ENCODE measurements at regions not wholly inside any gene's neighbourhood (a gene's known extent, or its start where the extent isn't known, plus 50 kb on each side); places are given as distances from the start of the nearest gene placed in this dataset.

DNA sequence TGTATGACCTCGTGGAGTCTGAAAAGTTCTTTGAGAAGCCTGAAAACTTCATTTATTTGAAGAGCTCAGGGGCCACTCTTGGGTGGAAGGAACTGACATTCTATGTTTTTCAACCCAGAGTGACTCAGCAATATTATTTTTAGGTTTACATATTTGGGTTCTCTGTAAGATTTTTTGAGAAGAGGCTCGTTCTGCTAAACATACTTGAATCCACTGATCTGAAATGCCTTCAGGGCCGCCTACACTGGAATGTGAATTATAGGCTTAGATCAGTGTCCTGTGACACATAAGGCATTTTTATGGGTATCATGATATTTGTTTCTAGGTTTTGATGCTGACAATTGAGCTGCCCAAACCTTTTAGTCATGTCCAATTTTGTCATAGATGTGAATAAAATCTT, 86.2 kb downstream of the PSAT1 start:
- Histone ChIP-seq H3K4me3 (ENCODE audit: low read length) (no peak overlapping the region), H3K27me3 (ENCODE audit: control insufficient read depth, insufficient read depth, low read length) (no peaks in the 10 kb centered on the region), H3K9me3 (ENCODE audit: control insufficient read depth, insufficient read depth, low read length) (no peaks in the 10 kb centered on the region; the same call in 1 of the 2 replicates), H3K4me1 (ENCODE audit: control insufficient read depth, insufficient read depth, low read length) (no peaks in the 10 kb centered on the region), H3K27ac (ENCODE audit: low read length) (no peak overlapping the region), H3K36me3 (ENCODE audit: control insufficient read depth, insufficient read depth, low read length) (no peaks in the 10 kb centered on the region)
- DNase-seq (ENCODE audit: low read depth, low spot score): no peak
- no CpG with 5 or more reads among the region's 3 CpGs for WGBS (ENCODE audit: insufficient coverage, insufficient read length)

DNA sequence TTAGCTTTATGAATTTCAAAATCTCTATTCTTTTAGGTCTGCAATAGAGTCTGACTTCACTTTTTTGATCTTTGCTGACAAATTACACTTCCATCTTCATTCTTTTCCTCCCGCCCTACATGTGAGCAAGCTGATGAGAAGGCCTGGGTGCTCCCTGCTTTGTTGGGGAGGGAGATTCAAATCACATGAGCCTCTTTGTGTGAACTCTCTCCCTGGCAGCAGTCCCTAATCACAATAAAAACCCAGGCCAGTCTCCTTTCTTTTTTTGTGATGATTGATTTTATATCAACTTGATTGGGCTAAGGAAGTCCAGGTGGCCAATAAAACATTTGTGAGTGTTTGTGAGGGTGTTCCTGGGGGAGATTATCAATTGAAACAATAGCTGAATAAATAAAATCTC, 89.4 kb downstream of the PSAT1 start:
- Histone ChIP-seq H3K27me3 (ENCODE audit: control insufficient read depth, insufficient read depth, low read length) (no peaks in the 10 kb centered on the region), H3K27ac (ENCODE audit: low read length) (no peak overlapping the region), H3K4me1 (ENCODE audit: control insufficient read depth, insufficient read depth, low read length) (no peaks in the 10 kb centered on the region), H3K36me3 (ENCODE audit: control insufficient read depth, insufficient read depth, low read length) (no peaks in the 10 kb centered on the region), H3K9me3 (ENCODE audit: control insufficient read depth, insufficient read depth, low read length) (no peaks in the 10 kb centered on the region; the same call in 1 of the 2 replicates), H3K4me3 (ENCODE audit: low read length) (no peak overlapping the region)
- no peak for DNase-seq (ENCODE audit: low read depth, low spot score)
- no CpG with 5 or more reads among the region's 1 CpG for WGBS (ENCODE audit: insufficient coverage, insufficient read length)

DNA sequence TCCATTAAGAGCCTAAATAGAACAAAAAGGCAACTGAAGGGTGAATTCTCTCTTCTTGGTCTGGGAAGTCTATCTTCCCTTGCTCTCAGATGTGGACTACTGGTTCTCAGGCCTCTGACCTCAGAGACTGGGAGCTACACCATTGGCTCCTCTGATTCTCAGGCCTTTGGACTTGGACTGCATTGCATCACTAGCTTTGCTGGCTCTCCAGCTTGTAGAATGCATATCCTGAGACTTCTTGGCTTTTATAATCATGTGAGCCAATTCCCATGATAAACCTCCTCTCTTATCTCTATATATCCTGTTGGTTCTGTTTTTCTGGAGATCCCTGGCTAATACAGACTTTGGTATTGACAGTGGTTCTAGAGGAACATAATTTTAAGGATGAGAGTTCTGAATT, 89.8 kb downstream of the PSAT1 start:
- Histone ChIP-seq H3K4me3 (ENCODE audit: low read length) (no peak overlapping the region), H3K4me1 (ENCODE audit: control insufficient read depth, insufficient read depth, low read length) (peaks cover under 1% of the 10 kb centered on the region; the same call in 1 of the 2 replicates), H3K27me3 (ENCODE audit: control insufficient read depth, insufficient read depth, low read length) (no peaks in the 10 kb centered on the region), H3K27ac (ENCODE audit: low read length) (no peak overlapping the region), H3K9me3 (ENCODE audit: control insufficient read depth, insufficient read depth, low read length) (no peaks in the 10 kb centered on the region; the same call in 1 of the 2 replicates), H3K36me3 (ENCODE audit: control insufficient read depth, insufficient read depth, low read length) (no peaks in the 10 kb centered on the region)
- DNase-seq (ENCODE audit: low read depth, low spot score): no peak

DNA sequence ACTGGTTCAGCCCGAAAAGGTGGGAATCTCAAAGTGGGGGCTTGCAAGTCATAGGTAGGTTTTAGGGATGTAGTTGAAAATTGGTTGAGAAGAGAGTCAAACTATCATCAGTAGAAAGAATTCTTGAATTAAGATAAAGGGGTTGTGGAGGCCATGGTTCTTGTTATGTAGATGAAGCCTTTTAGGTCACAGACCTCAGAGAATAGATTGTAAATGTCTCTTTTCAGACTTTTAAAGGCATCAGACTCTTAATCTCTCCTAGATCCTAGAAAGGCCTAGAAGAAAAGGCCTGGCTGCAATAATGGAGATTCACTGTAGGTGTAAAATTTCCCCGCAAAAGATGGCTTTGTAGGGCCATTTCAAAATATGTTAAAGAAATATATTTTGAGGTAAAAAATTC, 96.4 kb downstream of the PSAT1 start:
- Histone ChIP-seq H3K4me1 (ENCODE audit: control insufficient read depth, insufficient read depth, low read length) (peaks cover 6% of the 10 kb centered on the region), H3K27ac (ENCODE audit: low read length) (no peak overlapping the region), H3K4me3 (ENCODE audit: low read length) (no peak overlapping the region), H3K36me3 (ENCODE audit: control insufficient read depth, insufficient read depth, low read length) (no peaks in the 10 kb centered on the region), H3K9me3 (ENCODE audit: control insufficient read depth, insufficient read depth, low read length) (peaks cover 4% of the 10 kb centered on the region), H3K27me3 (ENCODE audit: control insufficient read depth, insufficient read depth, low read length) (no peaks in the 10 kb centered on the region)
- DNase-seq (ENCODE audit: low read depth, low spot score): no peak
- no CpG with 5 or more reads among the region's 2 CpGs for WGBS (ENCODE audit: insufficient coverage, insufficient read length)

DNA sequence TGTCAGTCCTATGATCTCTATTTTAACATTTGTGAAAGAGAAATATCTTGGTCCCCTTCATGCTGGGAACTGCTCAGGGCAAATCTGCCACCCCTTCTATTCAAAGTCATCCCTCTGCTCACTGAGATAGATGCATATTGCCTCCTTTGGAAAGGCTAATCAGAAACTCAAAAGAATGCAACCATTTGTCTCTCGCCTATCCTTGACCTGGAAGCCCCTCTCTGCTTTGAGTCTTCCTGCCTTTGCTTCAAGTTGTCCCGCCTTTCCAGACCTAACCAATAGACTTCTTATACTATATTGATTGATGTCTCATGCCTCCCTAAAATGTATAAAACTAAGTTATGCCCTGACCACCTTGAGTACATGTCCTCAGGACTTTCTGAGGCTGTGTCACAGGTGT, 97.0 kb downstream of the PSAT1 start:
- DNase-seq (ENCODE audit: low read depth, low spot score): no peak
- peaks cover 8% of the 10 kb centered on the region for H3K4me1 ChIP-seq (ENCODE audit: control insufficient read depth, insufficient read depth, low read length)
- no peak overlapping the region for H3K27ac ChIP-seq (ENCODE audit: low read length)
- H3K9me3 ChIP-seq (ENCODE audit: control insufficient read depth, insufficient read depth, low read length): peaks cover 4% of the 10 kb centered on the region
- WGBS (ENCODE audit: insufficient coverage, insufficient read length): no CpG with 5 or more reads among the region's 2 CpGs
- no peaks in the 10 kb centered on the region for H3K27me3 ChIP-seq (ENCODE audit: control insufficient read depth, insufficient read depth, low read length)
- no peak overlapping the region for H3K4me3 ChIP-seq (ENCODE audit: low read length)
- H3K36me3 ChIP-seq (ENCODE audit: control insufficient read depth, insufficient read depth, low read length): no peaks in the 10 kb centered on the region

DNA sequence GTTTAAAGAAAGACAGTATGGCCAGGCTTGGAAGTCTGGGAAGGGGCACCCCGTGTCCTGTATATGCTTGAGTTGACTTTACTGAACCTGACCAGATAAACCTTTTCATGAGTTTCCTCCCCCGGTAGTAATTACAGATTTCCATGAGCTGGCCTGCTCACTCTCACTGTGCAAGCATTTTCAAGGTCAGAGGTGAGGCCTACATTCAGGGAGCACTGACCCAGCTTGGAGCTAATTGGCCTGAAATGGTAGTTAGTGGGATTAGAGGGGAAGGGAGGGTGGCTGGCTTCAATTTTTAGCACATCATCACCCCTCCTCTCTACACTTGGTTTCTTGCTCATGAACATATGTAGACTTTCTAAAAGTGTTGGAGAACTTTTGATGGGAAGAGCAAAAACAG, 99.2 kb downstream of the PSAT1 start:
- WGBS (ENCODE audit: insufficient coverage, insufficient read length): no CpG with 5 or more reads among the region's 2 CpGs
- H3K4me1 ChIP-seq (ENCODE audit: control insufficient read depth, insufficient read depth, low read length): peaks cover 8% of the 10 kb centered on the region

DNA sequence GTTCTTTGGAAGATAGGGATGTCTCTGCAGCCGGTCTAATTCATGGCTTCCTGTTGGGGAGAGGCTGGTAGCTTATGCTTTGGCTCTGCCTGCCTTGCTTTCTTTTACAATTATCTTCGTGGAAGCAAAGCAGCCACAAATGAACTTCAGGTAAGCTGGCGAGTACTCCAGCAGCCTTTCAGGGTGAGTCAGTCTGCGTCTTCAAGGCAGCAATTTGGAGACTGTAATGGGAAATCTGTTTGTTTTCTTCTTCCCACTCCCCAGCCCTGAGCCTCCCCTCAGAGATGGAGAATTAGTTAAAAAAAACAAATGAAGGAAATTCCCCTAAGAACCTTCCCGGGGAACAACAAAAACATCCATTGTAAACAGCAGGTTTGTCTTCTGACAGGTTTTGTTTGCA, 100.1 kb downstream of the PSAT1 start:
- Histone ChIP-seq H3K36me3 (ENCODE audit: control insufficient read depth, insufficient read depth, low read length) (no peaks in the 10 kb centered on the region), H3K4me1 (ENCODE audit: control insufficient read depth, insufficient read depth, low read length) (peaks cover 6% of the 10 kb centered on the region), H3K4me3 (ENCODE audit: low read length) (no peak overlapping the region), H3K27me3 (ENCODE audit: control insufficient read depth, insufficient read depth, low read length) (no peaks in the 10 kb centered on the region), H3K27ac (ENCODE audit: low read length) (no peak overlapping the region), H3K9me3 (ENCODE audit: control insufficient read depth, insufficient read depth, low read length) (peaks cover 4% of the 10 kb centered on the region)
- no CpG with 5 or more reads among the region's 5 CpGs for WGBS (ENCODE audit: insufficient coverage, insufficient read length)
- DNase-seq (ENCODE audit: low read depth, low spot score): no peak

More for the DNA sequence above, 99.2 kb downstream of the PSAT1 start:
- Histone ChIP-seq H3K36me3 (ENCODE audit: control insufficient read depth, insufficient read depth, low read length) (no peaks in the 10 kb centered on the region), H3K4me3 (ENCODE audit: low read length) (no peak overlapping the region), H3K27ac (ENCODE audit: low read length) (no peak overlapping the region), H3K9me3 (ENCODE audit: control insufficient read depth, insufficient read depth, low read length) (peaks cover 4% of the 10 kb centered on the region), H3K27me3 (ENCODE audit: control insufficient read depth, insufficient read depth, low read length) (no peaks in the 10 kb centered on the region)
- DNase-seq (ENCODE audit: low read depth, low spot score): no peak

DNA sequence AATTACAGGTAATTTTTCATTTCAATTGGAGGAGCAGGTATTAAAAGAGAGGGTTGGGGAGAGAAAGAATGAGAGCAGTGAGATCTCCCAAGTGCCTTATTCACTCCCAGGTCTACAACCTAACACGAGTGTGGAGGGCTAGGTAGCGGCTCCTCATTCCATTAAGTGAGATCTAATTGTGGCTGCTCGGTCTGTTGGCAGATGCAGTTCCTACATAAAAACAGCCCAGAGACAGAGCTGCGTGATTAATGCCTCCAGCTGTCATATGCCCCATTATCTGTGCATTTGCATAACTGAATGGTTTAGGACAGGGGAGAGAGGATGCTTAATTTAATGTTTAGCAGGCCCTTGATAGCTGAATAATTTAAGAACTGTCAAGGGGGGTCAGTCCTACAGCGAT, 100.5 kb downstream of the PSAT1 start:
- no peak for DNase-seq (ENCODE audit: low read depth, low spot score)
- WGBS (ENCODE audit: insufficient coverage, insufficient read length): no CpG with 5 or more reads among the region's 5 CpGs
- H3K27ac ChIP-seq (ENCODE audit: low read length): no peak overlapping the region

DNA sequence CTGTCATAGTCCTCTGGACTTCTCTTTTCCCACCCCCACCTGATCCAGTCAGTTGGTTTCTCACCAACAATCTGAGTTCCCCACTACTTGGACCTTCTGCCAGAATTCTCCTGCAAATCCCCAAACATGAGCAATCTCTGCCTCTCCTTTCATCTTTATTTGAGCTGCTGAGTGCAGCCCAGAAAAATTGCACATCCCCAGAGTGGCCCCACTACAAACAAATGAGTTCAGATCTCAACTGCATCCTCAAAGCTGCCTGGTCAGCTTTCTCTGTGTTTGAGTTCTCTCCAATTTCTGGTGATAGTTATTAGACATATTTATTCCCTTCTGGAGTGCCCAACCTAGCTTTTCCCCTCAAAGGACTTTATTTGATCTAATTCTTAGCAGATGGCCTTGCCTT, 102.2 kb downstream of the PSAT1 start:
- no peaks in the 10 kb centered on the region for H3K27me3 ChIP-seq (ENCODE audit: control insufficient read depth, insufficient read depth, low read length)
- H3K9me3 ChIP-seq (ENCODE audit: control insufficient read depth, insufficient read depth, low read length): peaks cover 4% of the 10 kb centered on the region
- peaks cover 4% of the 10 kb centered on the region for H3K4me1 ChIP-seq (ENCODE audit: control insufficient read depth, insufficient read depth, low read length)
- no peak overlapping the region for H3K4me3 ChIP-seq (ENCODE audit: low read length)
- no peak for DNase-seq (ENCODE audit: low read depth, low spot score)
- no peak overlapping the region for H3K27ac ChIP-seq (ENCODE audit: low read length)
- H3K36me3 ChIP-seq (ENCODE audit: control insufficient read depth, insufficient read depth, low read length): no peaks in the 10 kb centered on the region

More for the DNA sequence above, 100.5 kb downstream of the PSAT1 start:
- Histone ChIP-seq H3K4me3 (ENCODE audit: low read length) (no peak overlapping the region), H3K36me3 (ENCODE audit: control insufficient read depth, insufficient read depth, low read length) (no peaks in the 10 kb centered on the region), H3K27me3 (ENCODE audit: control insufficient read depth, insufficient read depth, low read length) (no peaks in the 10 kb centered on the region), H3K4me1 (ENCODE audit: control insufficient read depth, insufficient read depth, low read length) (peaks cover 6% of the 10 kb centered on the region), H3K9me3 (ENCODE audit: control insufficient read depth, insufficient read depth, low read length) (peaks cover 4% of the 10 kb centered on the region)

DNA sequence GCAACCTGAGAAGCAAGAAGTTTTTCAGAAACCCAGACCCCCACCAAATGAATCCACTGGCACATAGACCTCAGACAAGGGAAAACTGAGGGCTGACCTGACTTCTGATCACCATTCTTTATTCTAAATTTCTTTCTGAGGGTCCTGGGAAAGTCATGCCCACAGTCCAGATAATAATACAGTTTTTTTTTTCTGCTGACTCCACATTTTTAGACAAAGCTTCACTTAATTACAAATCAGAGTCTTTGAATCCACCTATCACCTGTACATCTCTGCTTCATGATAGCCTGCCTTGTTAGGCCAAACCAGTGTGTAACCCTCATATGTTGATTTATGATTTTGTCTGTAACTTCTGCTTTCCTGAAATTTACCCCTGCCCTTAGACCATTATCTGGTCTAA, 103.6 kb downstream of the PSAT1 start:
- no peak for DNase-seq (ENCODE audit: low read depth, low spot score)
- Histone ChIP-seq H3K27me3 (ENCODE audit: control insufficient read depth, insufficient read depth, low read length) (no peaks in the 10 kb centered on the region), H3K36me3 (ENCODE audit: control insufficient read depth, insufficient read depth, low read length) (no peaks in the 10 kb centered on the region), H3K4me3 (ENCODE audit: low read length) (no peak overlapping the region), H3K27ac (ENCODE audit: low read length) (no peak overlapping the region), H3K4me1 (ENCODE audit: control insufficient read depth, insufficient read depth, low read length) (peaks cover 2% of the 10 kb centered on the region; the same call in 1 of the 2 replicates), H3K9me3 (ENCODE audit: control insufficient read depth, insufficient read depth, low read length) (no peaks in the 10 kb centered on the region)

DNA sequence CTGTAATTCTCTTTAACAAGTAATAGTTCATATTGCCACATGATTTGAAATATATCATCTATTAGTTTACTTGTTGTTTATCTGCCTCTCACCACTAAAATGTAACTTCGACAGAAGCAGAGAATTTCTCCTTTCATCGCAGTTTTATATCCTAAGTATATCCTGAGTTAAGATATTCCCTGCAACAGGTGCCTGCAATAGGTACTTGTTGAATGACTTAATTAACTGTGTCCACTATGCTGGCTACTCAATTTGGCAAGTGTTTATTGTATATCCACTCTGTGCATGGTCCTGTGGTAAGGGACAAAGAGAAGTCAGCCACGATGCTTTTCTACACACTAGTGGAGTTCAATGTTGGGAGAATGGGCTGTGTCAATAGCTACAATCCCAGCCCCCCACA, 108.5 kb downstream of the PSAT1 start:
- Histone ChIP-seq H3K27me3 (ENCODE audit: control insufficient read depth, insufficient read depth, low read length) (no peaks in the 10 kb centered on the region), H3K27ac (ENCODE audit: low read length) (no peak overlapping the region), H3K4me3 (ENCODE audit: low read length) (no peak overlapping the region), H3K9me3 (ENCODE audit: control insufficient read depth, insufficient read depth, low read length) (no peaks in the 10 kb centered on the region), H3K36me3 (ENCODE audit: control insufficient read depth, insufficient read depth, low read length) (no peaks in the 10 kb centered on the region; the same call in 1 of the 2 replicates), H3K4me1 (ENCODE audit: control insufficient read depth, insufficient read depth, low read length) (0 out of 2 replicates have a peak, but pooled peaks cover 2% of the 10 kb centered on the region)
- no peak for DNase-seq (ENCODE audit: low read depth, low spot score)
- no CpG with 5 or more reads among the region's 3 CpGs for whole genome bisulfite sequencing (ENCODE audit: insufficient coverage, insufficient read length)

Data from iPS DF 6.9 (cell line).